GM12875 (cell line): ENCODE measurements at regions not wholly inside any gene's neighbourhood (a gene's known extent, or its start where the extent isn't known, plus 50 kb on each side); places are given as distances from the start of the nearest gene placed in this dataset.

Experiments used
- H3K4me3 ChIP-seq: one replicate; pipeline ENCODE4 v1.5.1; 2011; ENCODE audit warnings: low read depth, low read length, control low read depth
- CTCF ChIP-seq: IDR thresholded peaks from 2 replicates; pipeline ENCODE4 v1.5.1; 2011; ENCODE audit warnings: low read depth, mild to moderate bottlenecking, control low read depth, inconsistent platforms, low read length, moderate library complexity, borderline replicate concordance; ENCODE audit not compliant: insufficient read depth

- no peak overlapping the region for H3K4me3 ChIP-seq
- no peak for TF ChIP-seq CTCF
Observed at GRCh38 chr4:19416146-19416545, 835.6 kb upstream of the SLIT2 start.

- TF ChIP-seq CTCF, result no peak
- no peak overlapping the region for H3K4me3 ChIP-seq
Observed at GRCh38 chr4:19408490-19408889, 843.2 kb upstream of the SLIT2 start.

- TF ChIP-seq CTCF, result no peak
- H3K4me3 ChIP-seq, result no peak overlapping the region
Observed at GRCh38 chr4:19406789-19407188, 844.9 kb upstream of the SLIT2 start.

DNA sequence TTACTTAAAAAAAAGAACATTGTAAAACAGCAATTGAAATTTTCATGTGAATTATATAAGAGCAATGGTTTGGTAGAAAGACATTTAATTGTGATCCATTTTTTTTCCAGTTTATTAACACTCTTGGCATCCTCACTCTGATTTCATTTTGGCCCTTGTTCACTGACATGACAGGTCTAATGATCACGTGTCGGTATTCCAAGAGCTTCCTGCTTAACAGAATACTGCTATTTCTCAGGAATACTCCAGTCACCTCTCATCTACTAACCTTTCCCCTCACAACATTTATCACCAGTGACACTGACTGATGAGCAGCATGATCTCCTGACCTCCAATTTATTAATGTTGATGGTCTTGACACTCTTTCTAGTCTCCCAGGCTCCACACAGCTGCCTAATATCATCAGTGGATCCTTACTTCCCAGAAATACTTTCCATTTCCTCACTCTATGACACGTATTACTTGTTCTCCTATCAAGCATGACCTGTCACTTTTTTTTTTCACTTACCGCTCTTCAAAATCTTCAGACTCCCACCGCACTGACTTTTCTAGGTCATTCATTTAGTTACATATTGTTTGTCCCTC, 847.8 kb upstream of the SLIT2 start:
- no peak for TF ChIP-seq CTCF
- H3K4me3 ChIP-seq, result no peak overlapping the region

DNA sequence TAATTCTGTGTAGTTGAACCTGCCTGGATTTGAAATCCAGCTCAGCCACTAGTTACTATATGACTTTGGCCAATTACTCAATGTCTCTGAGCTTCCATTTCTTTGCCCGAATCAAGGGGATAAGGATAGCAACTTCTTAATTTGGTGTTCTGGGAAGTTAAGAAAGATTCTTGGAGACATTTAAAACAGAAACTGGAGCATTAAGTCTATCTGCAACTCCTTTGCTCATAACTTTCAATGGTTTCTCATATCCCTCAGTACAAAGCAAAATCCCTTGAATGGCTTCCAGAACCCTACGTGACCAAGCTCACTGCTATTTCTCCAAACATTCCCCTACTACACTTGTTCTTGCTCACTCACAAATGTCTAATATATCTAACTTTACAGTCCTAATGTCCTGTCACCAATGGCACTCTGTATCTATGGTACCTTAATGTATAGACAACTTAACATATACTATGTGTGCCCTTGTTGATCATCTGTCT, 849.1 kb upstream of the SLIT2 start:
- TF ChIP-seq CTCF, result no peak
- no peak overlapping the region for H3K4me3 ChIP-seq

DNA sequence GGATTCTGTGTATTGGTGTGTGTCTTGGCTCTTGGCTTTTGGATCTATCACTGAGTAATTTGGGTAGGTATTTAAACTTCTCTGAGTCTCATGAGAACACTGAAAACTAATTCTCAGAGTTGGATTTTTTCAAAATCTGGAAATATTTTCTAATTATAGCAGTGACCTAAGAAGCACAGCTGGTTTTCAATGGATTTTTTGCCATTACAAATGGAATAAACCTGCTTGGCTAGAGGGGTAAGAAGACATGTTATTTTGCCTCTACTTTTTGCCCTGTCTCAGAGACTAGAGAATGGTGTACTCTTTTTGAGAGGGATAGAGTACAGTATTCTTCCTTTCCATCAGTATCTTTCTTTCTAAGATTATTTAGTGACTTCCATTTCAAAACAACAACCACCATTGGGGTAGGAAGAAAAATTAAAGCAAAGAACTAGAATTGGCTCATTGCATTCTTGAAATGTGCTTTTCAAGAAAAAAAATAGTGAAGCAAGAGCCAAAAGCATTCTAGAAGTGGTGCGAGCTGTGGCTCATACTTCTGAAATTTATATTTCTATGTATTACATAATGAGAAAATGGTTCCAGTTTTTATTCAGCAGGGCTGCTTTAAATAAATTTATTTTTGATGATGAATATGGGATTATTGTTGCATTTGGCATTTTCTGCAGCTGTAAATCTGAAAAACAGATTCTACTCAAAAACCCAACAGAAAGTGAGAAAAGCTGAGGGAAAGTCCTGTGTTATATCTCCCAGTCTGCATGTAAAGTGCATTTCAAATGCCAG, 850.2 kb upstream of the SLIT2 start:
- no peak overlapping the region for H3K4me3 ChIP-seq
- TF ChIP-seq CTCF, result no peak

GRCh38 chr4:19400820-19401219, 850.9 kb upstream of the SLIT2 start:
- TF ChIP-seq CTCF, result no peak
- H3K4me3 ChIP-seq, result no peak overlapping the region
